ENCODE measurements at regions not wholly inside any gene's neighbourhood (a gene's known extent, or its start where the extent isn't known, plus 50 kb on each side); places are given as distances from the start of the nearest gene placed in this dataset.

GRCh38 chrX:82723806-82724205 is 784.3 kb upstream of the POU3F4 start:
- TF ChIP-seq CTCF (IDR thresholded peaks at IDR 0.05; ENCODE audit: low read length): no peak
- no peak for TF ChIP-seq EZH2 (IDR thresholded peaks at IDR 0.05; ENCODE audit: borderline replicate concordance, low read length)
